Glutamatergic neuron (in vitro differentiated cells): ENCODE measurements at regions not wholly inside any gene's neighbourhood (a gene's known extent, or its start where the extent isn't known, plus 50 kb on each side); places are given as distances from the start of the nearest gene placed in this dataset.

Source experiments
- DNase-seq: peaks from one replicate; pipeline ENCODE4 v3.0.0; 2022
- H3K27ac Mint-ChIP-seq: one replicate; pipeline ENCODE4 v1.8.0; 2020; ENCODE audit warnings: mild to moderate bottlenecking, mixed read lengths, inconsistent platforms; ENCODE audit not compliant: unreplicated experiment
- H3K27me3 Mint-ChIP-seq: one replicate; pipeline ENCODE4 v1.8.0; 2020; ENCODE audit warnings: mild to moderate bottlenecking, moderate library complexity, mixed read lengths, inconsistent platforms; ENCODE audit not compliant: unreplicated experiment
- H3K36me3 Mint-ChIP-seq: one replicate; pipeline ENCODE4 v1.8.0; 2020; ENCODE audit warnings: mild to moderate bottlenecking, mixed read lengths, inconsistent platforms; ENCODE audit not compliant: unreplicated experiment
- H3K4me1 Mint-ChIP-seq: one replicate; pipeline ENCODE4 v1.8.0; 2020; ENCODE audit warnings: mild to moderate bottlenecking, low read depth, mixed read lengths, inconsistent platforms; ENCODE audit not compliant: unreplicated experiment
- H3K4me3 Mint-ChIP-seq: one replicate; pipeline ENCODE4 v1.8.0; 2020; ENCODE audit warnings: mild to moderate bottlenecking, mixed read lengths, inconsistent platforms; ENCODE audit not compliant: unreplicated experiment
- H3K9me3 Mint-ChIP-seq: one replicate; pipeline ENCODE4 v1.8.0; 2020; ENCODE audit warnings: mild to moderate bottlenecking, moderate library complexity, mixed read lengths, inconsistent platforms; ENCODE audit not compliant: unreplicated experiment
- CTCF ChIP-seq: fragments of 200-600 bp; sonication (generic); IDR thresholded peaks from one replicate; pipeline ENCODE4 v1.5.0; 2021; ENCODE audit not compliant: partially characterized antibody, unreplicated experiment

- Mint-ChIP-seq H3K4me1 (peaks cover 3% of the 10 kb centered on the region), H3K27ac (no peak overlapping the region), H3K9me3 (no peaks in the 10 kb centered on the region), H3K27me3 (no peaks in the 10 kb centered on the region), H3K36me3 (no peaks in the 10 kb centered on the region), H3K4me3 (no peak overlapping the region)
- no peak for TF ChIP-seq CTCF
- DNase-seq: no peak
Measured at GRCh38 chr12:59850268-59850667, 254.4 kb downstream of the SLC16A7 start.

GRCh38 chr12:59858508-59859170 is 262.8 kb downstream of the SLC16A7 start:
- Mint-ChIP-seq H3K27me3 (no peaks in the 10 kb centered on the region), H3K4me3 (no peak overlapping the region), H3K27ac (no peak overlapping the region), H3K4me1 (no peaks in the 10 kb centered on the region), H3K9me3 (peaks cover 2% of the 10 kb centered on the region), H3K36me3 (peaks cover 11% of the 10 kb centered on the region)
- no peak for TF ChIP-seq CTCF
- DNase-seq: no peak

GRCh38 chr12:59859171-59859510 is 263.3 kb downstream of the SLC16A7 start:
- DNase-seq: no peak
- H3K4me3 Mint-ChIP-seq: no peak overlapping the region
- peaks cover 11% of the 10 kb centered on the region for H3K36me3 Mint-ChIP-seq
- peaks cover 2% of the 10 kb centered on the region for H3K9me3 Mint-ChIP-seq
- no peak overlapping the region for H3K27ac Mint-ChIP-seq
- TF ChIP-seq CTCF: no peak
- no peaks in the 10 kb centered on the region for H3K4me1 Mint-ChIP-seq
- H3K27me3 Mint-ChIP-seq: no peaks in the 10 kb centered on the region

- Mint-ChIP-seq H3K36me3 (peaks cover 11% of the 10 kb centered on the region), H3K4me3 (no peak overlapping the region), H3K27ac (no peak overlapping the region), H3K27me3 (no peaks in the 10 kb centered on the region), H3K4me1 (no peaks in the 10 kb centered on the region), H3K9me3 (no peaks in the 10 kb centered on the region)
- DNase-seq: no peak
- TF ChIP-seq CTCF: no peak
Measured at GRCh38 chr12:59861635-59862034, 265.8 kb downstream of the SLC16A7 start.

GRCh38 chr12:59867055-59867454 is 271.2 kb downstream of the SLC16A7 start:
- Mint-ChIP-seq H3K4me1 (no peaks in the 10 kb centered on the region), H3K9me3 (no peaks in the 10 kb centered on the region), H3K4me3 (no peak overlapping the region), H3K27ac (no peak overlapping the region), H3K36me3 (no peaks in the 10 kb centered on the region), H3K27me3 (no peaks in the 10 kb centered on the region)
- DNase-seq: no peak
- no peak for TF ChIP-seq CTCF
